Kidney capillary endothelial cell (primary cell): ENCODE measurements at regions not wholly inside any gene's neighbourhood (a gene's known extent, or its start where the extent isn't known, plus 50 kb on each side); places are given as distances from the start of the nearest gene placed in this dataset.
"Not testable (repeated sequence)": the region's sequence is repeated elsewhere in the genome, so short reads cannot be mapped to it uniquely, and the experiment has no call there.

Experiments
- DNase-seq: peaks from one replicate; pipeline ENCODE4 v3.0.0-alpha.2; 2018; ENCODE audit warnings: low spot score

DNA sequence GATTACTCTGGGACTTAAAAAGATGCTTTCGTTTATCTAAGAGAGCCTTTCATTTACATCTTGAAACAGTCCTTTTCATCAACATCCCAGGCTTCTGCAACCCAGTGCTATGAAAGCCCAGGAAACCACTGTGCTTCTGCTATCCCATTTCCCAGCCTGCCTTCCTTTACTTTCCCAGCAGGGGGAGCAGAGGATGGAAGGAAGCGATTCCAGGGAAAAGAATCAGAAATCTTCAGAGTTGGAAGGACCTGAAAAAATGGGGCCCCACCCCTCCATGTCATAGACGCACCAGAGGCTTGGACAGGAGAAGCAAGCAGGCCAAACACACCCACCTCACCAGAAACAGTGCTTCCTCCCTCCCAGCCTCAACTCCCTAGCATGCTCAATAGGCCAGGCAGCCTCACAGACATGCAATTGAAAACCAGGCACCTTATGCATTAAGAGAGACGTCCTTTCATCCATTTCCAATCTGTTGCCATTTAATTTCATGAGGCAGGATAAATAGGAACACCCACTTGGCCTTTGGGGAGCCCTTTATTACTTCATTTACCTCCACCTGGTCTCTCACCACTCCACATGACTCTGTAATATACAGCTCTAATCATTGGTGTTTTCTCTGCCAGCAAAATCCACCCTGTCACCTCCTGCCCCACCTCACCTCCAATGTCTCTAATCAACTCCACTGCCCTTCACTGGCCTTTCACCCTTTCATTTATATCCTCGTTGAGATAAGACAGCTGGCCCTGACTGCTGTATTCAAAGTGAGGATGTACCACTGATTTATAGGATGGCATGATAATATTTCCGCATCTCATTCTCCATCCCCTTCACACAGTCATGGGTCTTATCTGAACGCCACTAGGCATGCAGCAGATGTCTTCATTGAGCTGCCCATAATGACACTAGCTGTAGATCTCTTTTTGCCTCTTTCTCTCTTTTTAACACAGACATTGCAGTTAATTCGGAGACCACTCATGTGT, 583.9 kb downstream of the NTRK3 start:
- DNase-seq = no peak

GRCh38 chr15:87671289-87671688, 585.2 kb downstream of the NTRK3 start:
- no peak for DNase-seq

DNA sequence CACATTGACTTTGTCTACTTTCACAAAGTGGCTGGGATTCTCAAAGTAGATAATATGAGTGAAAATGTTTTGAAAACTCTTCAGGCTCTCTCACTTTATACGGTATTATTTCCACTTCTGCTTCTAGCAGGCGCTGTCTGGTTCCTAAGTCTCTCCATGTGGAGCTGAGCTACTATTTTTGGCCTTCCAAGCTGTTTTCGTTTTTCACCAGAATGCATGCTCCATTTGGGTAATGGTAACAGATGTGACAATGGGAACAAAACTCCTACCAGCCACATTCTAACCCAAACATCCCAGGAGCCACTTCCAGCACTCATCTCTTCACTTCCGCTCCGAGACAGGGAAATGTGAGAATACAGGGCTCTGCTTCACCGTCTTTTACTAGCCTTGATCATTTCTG, 586.7 kb downstream of the NTRK3 start:
- DNase-seq = no peak

- not testable (repeated sequence) for DNase-seq
Measured at GRCh38 chr15:87668768-87669564, 587.6 kb downstream of the NTRK3 start.

GRCh38 chr15:87667643-87668042, 588.9 kb downstream of the NTRK3 start:
- no peak for DNase-seq

DNA sequence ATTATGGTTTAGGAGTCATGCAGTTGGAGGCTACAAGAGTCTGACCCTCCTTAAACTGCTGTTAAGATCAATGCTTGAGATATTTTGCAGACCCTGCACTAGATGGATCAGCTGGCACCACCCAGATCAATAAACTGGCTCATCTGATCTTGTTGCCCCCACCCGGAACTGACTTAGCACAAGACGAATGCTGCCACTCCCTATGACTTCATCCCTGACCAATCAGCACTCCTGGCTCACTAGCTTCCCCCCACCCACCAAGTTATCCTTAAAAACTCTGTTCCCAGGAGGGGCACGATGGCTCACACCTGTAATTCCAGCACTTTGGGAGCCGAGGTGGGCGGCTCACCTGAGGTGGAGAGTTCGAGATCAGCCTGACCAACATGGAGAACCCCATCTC, 594.0 kb downstream of the NTRK3 start:
- no peak for DNase-seq

GRCh38 chr15:87661454-87662355, 594.8 kb downstream of the NTRK3 start:
- no peak for DNase-seq

DNA sequence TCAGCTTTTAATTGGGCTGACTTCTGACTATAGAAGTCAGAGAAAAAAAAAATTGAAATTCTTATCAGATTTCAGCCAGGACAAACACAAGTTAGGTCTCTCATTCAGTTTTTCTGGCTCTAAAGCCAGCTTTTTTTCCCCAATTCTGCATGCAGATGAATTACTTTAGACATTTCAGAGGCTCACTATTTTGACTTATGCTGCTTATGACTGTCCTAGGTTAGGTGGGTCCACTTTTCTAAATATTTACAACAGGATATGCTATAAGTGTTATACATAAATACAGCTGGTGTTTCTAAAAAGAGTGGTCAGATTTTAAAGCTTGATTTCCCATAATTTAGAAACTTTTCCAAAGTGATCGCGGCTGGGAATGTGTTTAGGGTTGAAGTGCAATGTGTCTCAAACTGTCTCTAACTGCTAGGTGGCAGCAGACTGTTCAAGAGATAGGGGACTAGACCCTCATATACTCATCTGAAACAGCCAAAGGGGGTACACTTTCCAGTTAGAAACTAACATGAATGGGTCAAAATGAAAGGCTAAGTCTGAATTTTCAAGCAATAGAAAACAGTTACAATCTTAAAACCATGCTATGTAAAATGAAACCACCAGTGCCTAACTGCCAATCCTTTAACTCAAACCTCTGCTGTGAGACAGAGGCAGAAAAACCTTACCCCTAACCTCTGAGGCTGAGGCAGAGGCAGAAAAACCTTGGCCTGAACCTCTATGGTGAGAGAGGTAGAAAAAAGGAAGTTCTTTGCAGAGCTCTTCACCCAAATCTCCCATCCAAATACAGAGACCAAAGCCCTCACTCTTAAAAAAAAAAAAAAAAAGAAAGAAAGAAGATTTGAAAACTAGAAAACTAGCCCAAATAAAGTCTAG, 596.0 kb downstream of the NTRK3 start:
- no peak for DNase-seq

- DNase-seq = no peak
Measured at GRCh38 chr15:87656372-87656771, 600.2 kb downstream of the NTRK3 start.

DNA sequence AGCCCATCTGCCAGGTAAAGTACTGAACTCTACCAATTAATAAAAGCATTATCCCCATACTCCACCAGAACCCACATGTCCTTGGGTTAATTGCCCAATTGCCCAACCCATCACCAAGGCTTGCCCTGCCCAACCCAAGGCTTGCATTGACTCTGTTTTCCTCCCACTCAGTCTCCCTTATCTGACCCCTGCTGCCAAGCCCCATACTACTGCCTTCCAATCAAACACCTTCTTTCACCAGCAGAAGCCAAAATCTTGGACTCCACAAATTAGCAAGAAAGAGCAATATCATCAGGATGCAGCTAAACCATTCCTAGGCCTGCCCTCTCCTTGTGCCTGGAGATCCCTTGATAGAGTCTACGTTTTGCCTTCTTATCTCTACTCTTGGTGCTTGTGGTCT, 602.9 kb downstream of the NTRK3 start:
- no peak for DNase-seq

- DNase-seq = no peak
Measured at GRCh38 chr15:87649175-87649574, 607.4 kb downstream of the NTRK3 start.

- no peak for DNase-seq
Measured at GRCh38 chr15:87648278-87648677, 608.3 kb downstream of the NTRK3 start.

DNA sequence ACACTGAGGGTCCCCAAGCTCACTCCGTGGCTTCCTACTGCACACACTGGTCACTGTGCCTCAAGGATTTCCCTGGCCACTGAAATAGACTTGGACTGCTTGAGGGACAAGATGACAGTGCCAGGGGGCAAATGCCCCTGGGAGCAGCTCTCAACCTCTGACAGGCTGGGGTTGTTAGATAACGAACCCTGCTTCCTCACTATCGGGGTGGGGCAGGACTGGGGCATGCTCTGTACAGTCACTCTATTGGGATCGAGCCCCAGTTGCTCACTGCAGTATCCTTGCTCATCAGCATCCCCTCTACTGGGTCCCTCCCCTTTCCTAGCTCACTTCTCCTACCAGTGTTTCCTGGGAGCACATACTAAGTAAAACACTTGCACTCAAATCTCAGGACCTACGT, 610.8 kb downstream of the NTRK3 start:
- DNase-seq = no peak

GRCh38 chr15:87642997-87643396, 613.5 kb downstream of the NTRK3 start:
- DNase-seq = not testable (repeated sequence)

GRCh38 chr15:87639305-87640011, 617.1 kb downstream of the NTRK3 start:
- DNase-seq = no peak

DNA sequence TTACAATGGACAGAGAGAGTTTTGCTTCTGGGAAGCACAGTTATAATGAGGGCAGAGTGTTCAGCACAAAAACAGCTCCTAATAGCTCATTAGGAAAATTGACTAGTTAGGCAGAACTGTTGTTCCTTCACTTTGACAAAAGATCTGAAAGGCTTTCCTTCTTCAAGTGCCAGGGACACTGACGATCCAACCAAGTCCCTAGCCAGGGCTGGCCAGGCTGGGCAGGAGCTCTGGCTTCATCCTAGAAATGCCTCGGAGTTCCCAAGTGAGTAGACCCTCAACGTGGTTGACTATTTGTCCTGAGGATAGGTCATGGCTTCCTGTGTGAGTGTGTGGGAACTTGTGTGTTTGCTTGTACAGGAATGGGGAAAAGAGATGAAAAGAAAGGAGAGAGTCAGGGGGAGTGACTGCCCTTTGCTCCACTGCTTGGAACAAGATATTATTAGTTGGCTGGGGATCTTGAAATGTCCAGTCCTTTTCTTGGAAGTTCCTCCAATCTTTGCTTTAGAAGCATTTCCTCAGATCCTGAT, 617.9 kb downstream of the NTRK3 start:
- DNase-seq = no peak

- DNase-seq = no peak
Measured at GRCh38 chr15:87634361-87634760, 622.2 kb downstream of the NTRK3 start.

DNA sequence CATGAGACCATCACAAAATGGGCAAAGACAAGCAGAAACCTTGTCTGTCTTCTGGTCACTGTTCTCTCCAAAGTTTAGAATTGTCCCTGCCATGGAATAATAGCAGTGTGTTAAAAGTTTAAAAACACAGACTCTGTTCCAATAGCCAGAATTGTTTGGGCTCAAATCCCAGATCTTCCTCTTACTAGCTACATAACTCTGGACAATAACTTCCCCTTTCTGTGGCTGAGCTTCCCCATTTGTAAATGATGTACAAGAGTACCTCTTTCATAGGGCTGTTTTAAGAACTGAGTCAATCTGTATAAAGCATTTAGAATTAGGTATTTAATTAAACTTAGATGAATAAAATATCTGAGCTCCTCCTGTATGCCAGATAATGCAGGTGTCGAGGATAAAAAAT, 623.0 kb downstream of the NTRK3 start:
- no peak for DNase-seq

- DNase-seq = no peak
Measured at GRCh38 chr15:87632364-87632763, 624.2 kb downstream of the NTRK3 start.

DNA sequence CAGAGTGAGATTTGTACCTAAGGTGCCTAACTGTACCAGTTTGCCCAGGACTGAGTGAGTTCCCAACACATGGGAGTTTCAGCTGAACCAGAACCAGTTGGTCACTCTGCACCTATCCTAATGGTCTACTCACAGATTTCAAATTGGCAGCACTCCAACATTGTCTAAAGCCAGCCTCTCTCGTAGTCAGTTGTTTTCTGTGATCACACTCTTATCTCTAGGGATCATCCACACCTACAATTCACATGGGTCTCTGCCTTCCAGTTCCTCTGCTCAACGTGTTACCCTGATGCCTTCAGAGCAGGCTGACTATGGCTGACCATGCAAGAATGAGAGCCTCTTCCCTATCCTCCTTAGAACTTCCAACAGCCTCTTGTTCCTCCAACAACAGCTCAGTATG, 624.8 kb downstream of the NTRK3 start:
- DNase-seq = no peak
